ENCODE measurements at regions not wholly inside any gene's neighbourhood (a gene's known extent, or its start where the extent isn't known, plus 50 kb on each side); places are given as distances from the start of the nearest gene placed in this dataset.

GRCh38 chr2:221810650-221811049 is 238.5 kb upstream of the EPHA4 start:
- Histone ChIP-seq H2AK5ac (ENCODE audit: low read depth, low read length) (no peak overlapping the region), H2BK20ac (ENCODE audit: low read depth, low read length) (no peak overlapping the region), H4K91ac (ENCODE audit: insufficient read depth, low read depth, low read length) (no peak overlapping the region), H2BK5ac (ENCODE audit: low read depth, low read length, poor library complexity, severe bottlenecking) (no peak overlapping the region), H2BK15ac (ENCODE audit: low read depth, low read length) (no peak overlapping the region), H2BK120ac (ENCODE audit: low read depth, low read length) (no peak overlapping the region), H4K20me1 (ENCODE audit: insufficient read depth, low read length) (no peaks in the 10 kb centered on the region), H4K5ac (ENCODE audit: low read depth, low read length) (no peak overlapping the region), H3K4ac (ENCODE audit: low read depth, low read length) (no peak overlapping the region), H3K9me3 (ENCODE audit: control insufficient read depth, insufficient read depth, low read length) (no peaks in the 10 kb centered on the region), H3K4me1 (ENCODE audit: control insufficient read depth, insufficient read depth, low read length) (no peaks in the 10 kb centered on the region), H3K9me1 (ENCODE audit: insufficient read depth, low read length) (no peaks in the 10 kb centered on the region), H3K23ac (ENCODE audit: low read depth, low read length) (no peak overlapping the region), H3K27ac (ENCODE audit: insufficient read depth, low read length) (no peak overlapping the region), H3K4me2 (ENCODE audit: low read depth, low read length) (no peak overlapping the region), H3K18ac (ENCODE audit: low read depth, low read length) (no peak overlapping the region), H3K56ac (ENCODE audit: extremely low read depth, insufficient read depth, low read length) (no peak overlapping the region), H3K79me1 (ENCODE audit: low read depth in 1 of 2, low read length in 2 of 2) (no peaks in the 10 kb centered on the region), H2AK9ac (replicated peaks; ENCODE audit: low read depth, low read length, poor library complexity) (no peak overlapping the region), H3K9ac (ENCODE audit: low read depth, low read length) (no peak overlapping the region), H3K36me3 (ENCODE audit: control insufficient read depth, insufficient read depth, low read length) (no peaks in the 10 kb centered on the region), H4K8ac (ENCODE audit: low read depth in 2 of 2, low read length in 2 of 2) (no peak overlapping the region), H3K4me3 (ENCODE audit: insufficient read depth, low read depth, low read length) (no peak overlapping the region), H3K14ac (replicated peaks; ENCODE audit: low read depth, low read length) (no peak overlapping the region), H2AFZ (replicated peaks; ENCODE audit: low read length, poor library complexity) (no peak overlapping the region), H3K27me3 (ENCODE audit: control insufficient read depth, insufficient read depth, low read length) (no peaks in the 10 kb centered on the region)
- POLR2A ChIA-PET (ENCODE audit: unreplicated experiment): no interaction called here
- BruUV-seq (replicated peaks): no TSS peak
- dilution Hi-C loops (cut with HindIII; ENCODE audit: low sequenced_read_pairs, unreplicated experiment): no loop called here
- ATAC-seq (ENCODE audit: low read depth) (no peak), DNase-seq (no peak)
- intact Hi-C loops (cut with micrococcal nuclease): no loop called here
- TF ChIP-seq BHLHE40 (IDR thresholded peaks at IDR 0.05; ENCODE audit: low read depth, low read length) (no peak), CEBPB (IDR thresholded peaks at IDR 0.05; ENCODE audit: low read depth, low read length) (no peak), MAFK (IDR thresholded peaks at IDR 0.05; ENCODE audit: low read depth, low read length) (no peak)
- in situ Hi-C loops (cut with MboI; ENCODE audit: low sequenced_read_pairs): no loop called here
- CTCF ChIA-PET: no interaction called here
